AML-193 (cell line): ENCODE measurements at regions not wholly inside any gene's neighbourhood (a gene's known extent, or its start where the extent isn't known, plus 50 kb on each side); places are given as distances from the start of the nearest gene placed in this dataset.

Experiments used
- DNase-seq, 2 experiments: peaks; one replicate each; lab custom pipeline; 2025; lab: John Stamatoyannopoulos, UW

GRCh38 chr3:18828637-18829036, 319.7 kb upstream of the KCNH8 start:
- no peak for DNase-seq

GRCh38 chr3:18827664-18828063, 320.6 kb upstream of the KCNH8 start:
- DNase-seq, result no peak

GRCh38 chr3:18825665-18826064, 322.6 kb upstream of the KCNH8 start:
- DNase-seq, result no peak

- no peak for DNase-seq
Measured at GRCh38 chr3:18813300-18813699, 335.0 kb upstream of the KCNH8 start.

- no peak for DNase-seq
Measured at GRCh38 chr3:18812316-18812715, 336.0 kb upstream of the KCNH8 start.

GRCh38 chr3:18810306-18810661, 338.0 kb upstream of the KCNH8 start:
- no peak for DNase-seq

GRCh38 chr3:18809640-18810305, 338.5 kb upstream of the KCNH8 start:
- DNase-seq, result no peak

- DNase-seq, result no peak
Measured at GRCh38 chr3:18808429-18808828, 339.9 kb upstream of the KCNH8 start.

GRCh38 chr3:18807593-18807992, 340.7 kb upstream of the KCNH8 start:
- DNase-seq, result no peak

- no peak for DNase-seq
Measured at GRCh38 chr3:18806633-18807032, 341.7 kb upstream of the KCNH8 start.

GRCh38 chr3:18797378-18797777, 350.9 kb upstream of the KCNH8 start:
- no peak for DNase-seq

- DNase-seq, result no peak
Measured at GRCh38 chr3:18795078-18795477, 353.2 kb upstream of the KCNH8 start.

GRCh38 chr3:18791752-18792151, 356.6 kb upstream of the KCNH8 start:
- no peak for DNase-seq

GRCh38 chr3:18791182-18791581, 357.1 kb upstream of the KCNH8 start:
- DNase-seq, result no peak

- DNase-seq, result no peak
Measured at GRCh38 chr3:18790384-18790783, 357.9 kb upstream of the KCNH8 start.

GRCh38 chr3:18789734-18790133, 358.6 kb upstream of the KCNH8 start:
- DNase-seq, result no peak

GRCh38 chr3:18787441-18787840, 360.9 kb upstream of the KCNH8 start:
- DNase-seq, result no peak

- DNase-seq, result no peak
Measured at GRCh38 chr3:18786650-18787323, 361.5 kb upstream of the KCNH8 start.

- no peak for DNase-seq
Measured at GRCh38 chr3:18782191-18782590, 357.1 kb upstream of the SATB1 start.

- no peak for DNase-seq
Measured at GRCh38 chr3:18780959-18781358, 355.8 kb upstream of the SATB1 start.

GRCh38 chr3:18779704-18780103, 354.6 kb upstream of the SATB1 start:
- DNase-seq, result no peak

GRCh38 chr3:18778598-18778997, 353.5 kb upstream of the SATB1 start:
- no peak for DNase-seq

- no peak for DNase-seq
Measured at GRCh38 chr3:18778094-18778493, 353.0 kb upstream of the SATB1 start.

- DNase-seq, result no peak
Measured at GRCh38 chr3:18775501-18775900, 350.4 kb upstream of the SATB1 start.
